Germinal center (tissue), 1 donor: ENCODE measurements at regions not wholly inside any gene's neighbourhood (a gene's known extent, or its start where the extent isn't known, plus 50 kb on each side); places are given as distances from the start of the nearest gene placed in this dataset.
A peak's percentile ranks its signal among the peaks of the same experiment; 100 is the strongest.

Experiments
- DNase-seq: peaks from one replicate; pipeline ENCODE4 v3.0.0; 2012; ENCODE audit warnings: mixed read lengths, low spot score

- DNase-seq = no peak
Measured at GRCh38 chr10:85545874-85546273, 820.7 kb downstream of the GRID1 start.

- no peak for DNase-seq
Measured at GRCh38 chr10:85547460-85548023, 819.1 kb downstream of the GRID1 start.

- peak; percentile 10 for DNase-seq
Measured at GRCh38 chr10:85548034-85548433, 818.6 kb downstream of the GRID1 start.
